CD14-positive monocyte (primary cell): ENCODE measurements at regions not wholly inside any gene's neighbourhood (a gene's known extent, or its start where the extent isn't known, plus 50 kb on each side); places are given as distances from the start of the nearest gene placed in this dataset.
"Not testable (repeated sequence)": the region's sequence is repeated elsewhere in the genome, so short reads cannot be mapped to it uniquely, and the experiment has no call there.

Source experiments
- DNase-seq, 3 donors: peaks; one replicate each; pipeline ENCODE4 v3.0.0-alpha.2; 2011 to 2022
- H2AFZ ChIP-seq: 2 replicates; pipeline ENCODE4 v1.6.0; 2012; ENCODE audit warnings: mild to moderate bottlenecking, low read depth, low read length, inconsistent platforms; ENCODE audit not compliant: insufficient read depth, poor library complexity, severe bottlenecking
- H3K27ac ChIP-seq, 2 donors: 1 replicate in 1 of 2; 2 replicates in 1 of 2; pipeline ENCODE4 v1.5.1; 2012 to 2013; ENCODE audit warnings: low read length in 2 of 2, control low read depth in 1 of 2, inconsistent platforms in 1 of 2, low read depth in 1 of 2, mild to moderate bottlenecking in 1 of 2
- H3K27me3 ChIP-seq, 2 donors: one replicate each; pipeline versions ENCODE4 v1.6.0 to v1.6.1; 2011 to 2013; ENCODE audit warnings: low read length in 2 of 2; ENCODE audit not compliant: control insufficient read depth in 2 of 2, insufficient read depth in 2 of 2
- H3K36me3 ChIP-seq, 2 donors: replicated peaks in 1 of 2; 1 replicate in 1 of 2; 2 replicates in 1 of 2; pipeline versions ENCODE4 v1.5.1 to v1.6.1; 2012 to 2013; ENCODE audit warnings: low read length in 2 of 2, control low read depth in 1 of 2, inconsistent platforms in 1 of 2, mild to moderate bottlenecking in 1 of 2; ENCODE audit not compliant: insufficient read depth in 2 of 2, control insufficient read depth in 1 of 2
- H3K4me1 ChIP-seq, 2 donors: 1 replicate in 1 of 2; 2 replicates in 1 of 2; pipeline versions ENCODE4 v1.5.1 to v1.6.1; 2012 to 2013; ENCODE audit warnings: low read length in 2 of 2, control low read depth in 1 of 2, inconsistent platforms in 1 of 2, mild to moderate bottlenecking in 1 of 2, moderate library complexity in 1 of 2; ENCODE audit not compliant: insufficient read depth in 2 of 2, control insufficient read depth in 1 of 2
- H3K4me2 ChIP-seq: replicated peaks from 2 replicates; pipeline ENCODE3; 2012; ENCODE audit warnings: low read length, moderate library complexity, mild to moderate bottlenecking; ENCODE audit not compliant: poor library complexity, severe bottlenecking; ENCODE audit errors: extremely low read depth
- H3K4me3 ChIP-seq, 3 experiments: fragments of 200-600 bp in 1 of 3; sonication (generic) in 1 of 3; replicated peaks in 1 of 3; 1 replicate in 2 of 3; 2 replicates in 1 of 3; pipeline ENCODE4 v1.5.1; 2011 to 2013; ENCODE audit warnings: low read length in 3 of 3, mild to moderate bottlenecking in 3 of 3, control low read depth in 2 of 3, low read depth in 2 of 3, inconsistent platforms in 1 of 3, moderate library complexity in 1 of 3
- H3K79me2 ChIP-seq: 2 replicates; pipeline ENCODE4 v1.6.0; 2012; ENCODE audit warnings: mild to moderate bottlenecking, control low read depth, inconsistent platforms, low read length, moderate library complexity; ENCODE audit not compliant: insufficient read depth
- H3K9ac ChIP-seq: 2 replicates; pipeline ENCODE4 v1.6.0; 2017; ENCODE audit warnings: low read length, mild to moderate bottlenecking; ENCODE audit not compliant: insufficient read depth, poor library complexity, severe bottlenecking
- H3K9me3 ChIP-seq, 2 donors: replicated peaks in 1 of 2; 1 replicate in 1 of 2; 2 replicates in 1 of 2; pipeline versions ENCODE4 v1.5.1 to v1.6.1; 2012 to 2013; ENCODE audit warnings: low read length in 2 of 2, control low read depth in 1 of 2; ENCODE audit not compliant: control insufficient read depth in 1 of 2, insufficient read depth in 1 of 2
- H4K20me1 ChIP-seq: 2 replicates; pipeline ENCODE4 v1.6.0; 2012; ENCODE audit warnings: mild to moderate bottlenecking, low read length, control low read depth, moderate library complexity; ENCODE audit not compliant: insufficient read depth
- H3K27ac Mint-ChIP-seq, 7 donors: one replicate each; pipeline ENCODE4 v1.8.0; 2020; ENCODE audit warnings: mild to moderate bottlenecking in 7 of 7, mixed read lengths in 7 of 7, moderate library complexity in 6 of 7, inconsistent platforms in 2 of 7
- H3K27me3 Mint-ChIP-seq, 3 donors: one replicate each; pipeline ENCODE4 v1.8.0; 2021 to 2022; ENCODE audit warnings: low read depth in 3 of 3, mild to moderate bottlenecking in 3 of 3, mixed read lengths in 3 of 3, moderate library complexity in 3 of 3, inconsistent platforms in 1 of 3
- H3K36me3 Mint-ChIP-seq, 2 donors: one replicate each; pipeline ENCODE4 v1.8.0; 2020; ENCODE audit warnings: mixed read lengths in 2 of 2, inconsistent platforms in 1 of 2, mild to moderate bottlenecking in 1 of 2
- H3K4me1 Mint-ChIP-seq: one replicate; pipeline ENCODE4 v1.8.0; 2020; ENCODE audit warnings: mild to moderate bottlenecking, mixed read lengths
- H3K4me3 Mint-ChIP-seq, 2 donors: one replicate each; pipeline ENCODE4 v1.8.0; 2020; ENCODE audit warnings: mild to moderate bottlenecking in 2 of 2, mixed read lengths in 2 of 2, moderate library complexity in 1 of 2
- H3K9me3 Mint-ChIP-seq, 7 donors: one replicate each; pipeline ENCODE4 v1.8.0; 2020 to 2022; ENCODE audit warnings: mixed read lengths in 7 of 7, mild to moderate bottlenecking in 6 of 7, moderate library complexity in 6 of 7, inconsistent platforms in 2 of 7
- CTCF ChIP-seq: fragments of 200-600 bp; IDR thresholded peaks from one replicate; pipeline ENCODE4 v1.8.0; 2022; ENCODE audit warnings: antibody characterized with exemption, mild to moderate bottlenecking
- WGBS: methylation state at CpG from one replicate; pipeline ENCODE4 v1.1.5; 2013; ENCODE audit warnings: missing lambda C conversion rate; ENCODE audit not compliant: insufficient coverage; 5-methylcytosine and 5-hydroxymethylcytosine counted together
- intact Hi-C, 2 donors: fragments of 100-400 bp; cut with micrococcal nuclease; formaldehyde crosslinking; loops; one replicate each; pipeline versions ENCODE4 v1.15.0 to v1.15.1; 2023

DNA sequence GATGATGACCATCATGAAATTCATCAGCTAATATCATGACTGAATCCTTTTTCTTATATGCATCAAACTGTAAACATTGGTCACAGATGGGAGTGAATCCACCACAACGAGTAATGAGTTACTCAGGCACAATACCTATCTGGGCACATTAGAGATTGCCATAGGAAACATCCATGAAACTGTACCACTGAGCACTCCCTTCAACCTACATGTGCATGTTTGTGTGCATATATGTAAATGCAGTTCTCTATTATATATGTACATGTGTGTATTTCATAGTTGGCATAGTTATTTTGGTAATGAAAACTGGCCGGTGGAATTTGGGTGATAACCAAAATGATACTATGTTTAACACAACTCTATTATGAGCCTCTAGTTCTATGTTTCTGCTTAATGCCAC is 387.3 kb upstream of the ARRDC3 start:
- Histone ChIP-seq H3K9me3 (no peaks in the 10 kb centered on the region), H3K9ac (no peak overlapping the region), H2AFZ (no peak overlapping the region), H3K4me2 (no peak overlapping the region), H3K79me2 (no peaks in the 10 kb centered on the region), H3K27me3 (no peaks in the 10 kb centered on the region), H3K27ac (no peak overlapping the region), H3K36me3 (no peaks in the 10 kb centered on the region), H3K4me3 (no peak overlapping the region), H4K20me1 (no peaks in the 10 kb centered on the region), H3K4me1 (no peaks in the 10 kb centered on the region)
- DNase-seq: no peak
- no peak overlapping the region for H3K27ac Mint-ChIP-seq
- H3K36me3 Mint-ChIP-seq: no peaks in the 10 kb centered on the region
- peaks cover 0 to 6% (median 0%) of the 10 kb centered on the region in 7 donors for H3K9me3 Mint-ChIP-seq
- intact Hi-C loops: no loop called here
- H3K4me3 Mint-ChIP-seq: no peak overlapping the region
- no peak for TF ChIP-seq CTCF
- no CpG with 5 or more reads among the region's 2 CpGs for WGBS
- no peaks in the 10 kb centered on the region for H3K27me3 Mint-ChIP-seq
- H3K4me1 Mint-ChIP-seq: no peaks in the 10 kb centered on the region

DNA sequence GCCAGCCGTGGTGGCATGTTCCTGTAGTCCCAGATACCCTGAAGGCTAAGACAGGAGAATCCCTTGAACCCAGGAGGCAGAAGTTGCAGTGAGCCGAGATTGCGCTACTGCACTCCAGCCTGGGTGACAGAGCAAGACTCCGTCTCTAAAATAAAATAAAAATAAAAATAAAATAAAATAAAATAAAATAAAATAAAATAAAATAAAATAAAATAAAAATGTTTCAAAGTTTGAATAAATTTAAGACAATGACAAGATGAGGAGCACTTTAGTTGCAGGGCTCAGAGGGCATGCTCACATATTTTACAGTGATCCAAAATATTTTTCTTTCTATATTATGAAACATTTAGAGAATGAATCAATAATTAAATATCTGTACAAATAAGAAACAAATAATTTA is 374.3 kb upstream of the ARRDC3 start:
- H2AFZ ChIP-seq, H3K27me3 Mint-ChIP-seq, H3K4me1 Mint-ChIP-seq, H3K79me2 ChIP-seq, H3K27ac Mint-ChIP-seq, DNase-seq, H3K4me1 ChIP-seq, H3K27ac ChIP-seq, H3K36me3 ChIP-seq, H3K4me3 Mint-ChIP-seq, H3K9me3 Mint-ChIP-seq, H3K4me3 ChIP-seq, H3K27me3 ChIP-seq, H4K20me1 ChIP-seq, intact Hi-C loops, H3K9me3 ChIP-seq, H3K9ac ChIP-seq, H3K36me3 Mint-ChIP-seq, H3K4me2 ChIP-seq: not testable (repeated sequence)
- WGBS: 86% methylated on average over 1 of the region's 4 CpGs
